ENCODE measurements at regions not wholly inside any gene's neighbourhood (a gene's known extent, or its start where the extent isn't known, plus 50 kb on each side); places are given as distances from the start of the nearest gene placed in this dataset.
A peak's percentile ranks its signal among the peaks of the same experiment; 100 is the strongest.

DNA sequence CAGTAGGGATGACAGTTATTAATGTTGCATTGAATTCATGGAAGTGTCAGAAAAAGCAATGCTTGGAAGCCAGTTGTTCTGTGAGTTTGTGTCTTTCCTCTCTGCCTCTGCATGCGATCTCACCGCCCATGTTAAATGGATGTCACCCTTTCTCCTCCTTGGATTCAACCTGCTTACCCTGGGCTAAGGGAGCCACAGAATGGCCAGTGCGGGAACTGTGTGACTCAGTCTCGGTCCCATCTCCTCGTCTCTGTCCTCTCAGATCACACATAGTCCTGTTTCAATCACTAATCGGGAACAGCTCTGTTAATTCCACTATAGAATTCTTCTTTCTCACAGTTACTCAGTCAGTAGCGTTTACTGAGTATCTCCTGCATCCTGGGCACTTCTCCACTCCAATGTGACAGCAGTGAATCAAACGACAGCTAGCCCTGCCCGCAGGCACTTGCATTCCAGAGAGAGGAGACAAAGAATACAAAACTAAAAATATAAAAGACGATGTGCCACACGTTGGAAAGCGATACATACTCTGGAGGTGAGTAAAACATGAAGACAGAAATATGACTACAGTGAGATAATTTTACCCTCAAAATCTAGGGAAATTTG lies 53.6 kb upstream of the TLR3 start:
- Histone ChIP-seq H3K9me2 (replicated peaks; ENCODE audit: low read length) (no peaks in the 10 kb centered on the region), H3K36me3 (ENCODE audit: low read depth, low read length) (no peaks in the 10 kb centered on the region), H4K20me1 (ENCODE audit: low read length) (no peaks in the 10 kb centered on the region), H3K4me2 (ENCODE audit: low read length) (no peak overlapping the region), H3K27ac (ENCODE audit: low read length) (no peak overlapping the region), H2AFZ (ENCODE audit: low read length) (no peak overlapping the region), H3K4me3 (ENCODE audit: low read length) (no peak overlapping the region), H3K9ac (ENCODE audit: low read length) (no peak overlapping the region), H3K79me2 (ENCODE audit: low read length) (no peaks in the 10 kb centered on the region), H3K27me3 (ENCODE audit: low read length) (no peaks in the 10 kb centered on the region), H3K4me1 (ENCODE audit: insufficient read depth, low read length) (no peaks in the 10 kb centered on the region), H3F3A (ENCODE audit: low read length, unreplicated experiment) (no peaks in the 10 kb centered on the region), H3K9me3 (ENCODE audit: low read length) (no peaks in the 10 kb centered on the region)
- intact Hi-C loops (cut with micrococcal nuclease): no loop called here
- DNase-seq: peak; percentile 7
- ChIA-PET CTCF (no interaction called here), POLR2A (ENCODE audit: unreplicated experiment) (no interaction called here)
- no peak; the same call in 1 of the 2 replicates for ATAC-seq
- no TSS peak for BruUV-seq (replicated peaks)
- no peak for TF ChIP-seq EZH2phosphoT487 (IDR thresholded peaks at IDR 0.05; ENCODE audit: borderline replicate concordance, low read length)
- no peak for TF ChIP-seq EZH2 (IDR thresholded peaks at IDR 0.05; ENCODE audit: low read length, unreplicated experiment)
- TF ChIP-seq, protein P1, sequence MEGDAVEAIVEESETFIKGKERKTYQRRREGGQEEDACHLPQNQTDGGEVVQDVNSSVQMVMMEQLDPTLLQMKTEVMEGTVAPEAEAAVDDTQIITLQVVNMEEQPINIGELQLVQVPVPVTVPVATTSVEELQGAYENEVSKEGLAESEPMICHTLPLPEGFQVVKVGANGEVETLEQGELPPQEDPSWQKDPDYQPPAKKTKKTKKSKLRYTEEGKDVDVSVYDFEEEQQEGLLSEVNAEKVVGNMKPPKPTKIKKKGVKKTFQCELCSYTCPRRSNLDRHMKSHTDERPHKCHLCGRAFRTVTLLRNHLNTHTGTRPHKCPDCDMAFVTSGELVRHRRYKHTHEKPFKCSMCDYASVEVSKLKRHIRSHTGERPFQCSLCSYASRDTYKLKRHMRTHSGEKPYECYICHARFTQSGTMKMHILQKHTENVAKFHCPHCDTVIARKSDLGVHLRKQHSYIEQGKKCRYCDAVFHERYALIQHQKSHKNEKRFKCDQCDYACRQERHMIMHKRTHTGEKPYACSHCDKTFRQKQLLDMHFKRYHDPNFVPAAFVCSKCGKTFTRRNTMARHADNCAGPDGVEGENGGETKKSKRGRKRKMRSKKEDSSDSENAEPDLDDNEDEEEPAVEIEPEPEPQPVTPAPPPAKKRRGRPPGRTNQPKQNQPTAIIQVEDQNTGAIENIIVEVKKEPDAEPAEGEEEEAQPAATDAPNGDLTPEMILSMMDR (conservative IDR thresholded peaks at IDR 0.05; ENCODE audit: low read depth, low read length): peak; percentile 28; the same call in 1 of the 2 replicates

DNA sequence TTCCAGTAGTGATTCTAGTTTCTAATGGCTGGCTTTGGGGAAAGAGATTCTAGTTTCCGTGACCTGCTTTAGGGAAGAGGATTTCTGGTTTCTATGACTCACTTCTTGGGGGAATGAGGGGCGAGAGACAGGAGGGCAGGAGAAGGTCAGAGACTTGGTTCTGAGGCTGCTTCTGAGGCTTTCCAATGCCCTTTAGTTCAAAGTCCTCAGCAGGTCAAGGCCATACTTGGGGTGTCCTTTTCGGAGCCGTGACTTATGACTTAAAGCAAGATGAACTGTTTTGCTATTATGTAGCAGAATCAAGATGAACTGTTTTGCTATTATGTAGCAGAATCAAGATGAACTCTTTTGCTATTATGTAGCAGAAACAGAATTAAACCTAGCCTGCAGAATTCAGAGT lies 52.2 kb upstream of the TLR3 start:
- no TSS peak for BruUV-seq (replicated peaks)
- POLR2A ChIA-PET (ENCODE audit: unreplicated experiment): no interaction called here

DNA sequence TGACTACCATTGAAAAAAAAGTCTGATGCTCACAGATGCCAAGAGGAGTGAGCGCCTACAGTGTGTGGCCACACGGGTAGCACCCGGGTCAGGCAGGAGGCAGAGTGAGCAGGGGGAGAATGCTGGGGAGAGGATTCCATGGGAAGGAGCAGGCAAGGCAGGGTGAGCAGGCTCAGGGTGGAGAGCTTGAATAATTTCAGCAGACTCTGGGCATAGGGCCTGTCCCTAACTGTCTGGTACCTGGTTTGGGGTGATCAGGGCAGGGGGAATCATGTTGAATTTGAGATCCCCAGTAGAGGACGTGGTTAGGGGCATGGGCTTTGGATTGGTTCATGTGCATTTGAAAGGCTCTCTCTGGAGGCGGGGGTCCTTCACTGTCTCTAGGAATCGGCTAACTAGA lies 51.2 kb upstream of the TLR3 start:
- no peak overlapping the region for H2AFZ ChIP-seq (ENCODE audit: low read length)
- no TSS peak for BruUV-seq (replicated peaks)

More for the DNA sequence above, 52.2 kb upstream of the TLR3 start:
- H3K4me3 ChIP-seq (ENCODE audit: low read length): no peak overlapping the region
- no peaks in the 10 kb centered on the region for H3K36me3 ChIP-seq (ENCODE audit: low read depth, low read length)
- H3K4me1 ChIP-seq (ENCODE audit: insufficient read depth, low read length): no peaks in the 10 kb centered on the region
- H3K27me3 ChIP-seq (ENCODE audit: low read length): no peaks in the 10 kb centered on the region
- H4K20me1 ChIP-seq (ENCODE audit: low read length): no peaks in the 10 kb centered on the region
- H3K4me2 ChIP-seq (ENCODE audit: low read length): no peak overlapping the region
- intact Hi-C loops (cut with micrococcal nuclease): no loop called here
- DNase-seq (no peak), ATAC-seq (no peak)
- no peaks in the 10 kb centered on the region for H3K9me3 ChIP-seq (ENCODE audit: low read length)
- TF ChIP-seq EZH2 (IDR thresholded peaks at IDR 0.05; ENCODE audit: low read length, unreplicated experiment): no peak
- no peaks in the 10 kb centered on the region for H3K9me2 ChIP-seq (replicated peaks; ENCODE audit: low read length)
- H3F3A ChIP-seq (ENCODE audit: low read length, unreplicated experiment): no peaks in the 10 kb centered on the region
- no peak overlapping the region for H3K27ac ChIP-seq (ENCODE audit: low read length)
- H3K79me2 ChIP-seq (ENCODE audit: low read length): no peaks in the 10 kb centered on the region
- CTCF ChIA-PET: no interaction called here
- no peak overlapping the region for H3K9ac ChIP-seq (ENCODE audit: low read length)
- H2AFZ ChIP-seq (ENCODE audit: low read length): no peak overlapping the region

More for the DNA sequence above, 51.2 kb upstream of the TLR3 start:
- ATAC-seq (no peak), DNase-seq (no peak)
- Histone ChIP-seq H3K27ac (ENCODE audit: low read length) (no peak overlapping the region), H3K9ac (ENCODE audit: low read length) (no peak overlapping the region), H4K20me1 (ENCODE audit: low read length) (no peaks in the 10 kb centered on the region), H3K4me1 (ENCODE audit: insufficient read depth, low read length) (no peaks in the 10 kb centered on the region), H3K36me3 (ENCODE audit: low read depth, low read length) (no peaks in the 10 kb centered on the region), H3K4me2 (ENCODE audit: low read length) (no peak overlapping the region), H3K4me3 (ENCODE audit: low read length) (no peak overlapping the region), H3K79me2 (ENCODE audit: low read length) (no peaks in the 10 kb centered on the region), H3K9me3 (ENCODE audit: low read length) (no peaks in the 10 kb centered on the region), H3F3A (ENCODE audit: low read length, unreplicated experiment) (no peaks in the 10 kb centered on the region), H3K9me2 (replicated peaks; ENCODE audit: low read length) (no peaks in the 10 kb centered on the region), H3K27me3 (ENCODE audit: low read length) (no peaks in the 10 kb centered on the region)
- ChIA-PET POLR2A (ENCODE audit: unreplicated experiment) (no interaction called here), CTCF (no interaction called here)
- TF ChIP-seq EZH2phosphoT487 (IDR thresholded peaks at IDR 0.05; ENCODE audit: borderline replicate concordance, low read length) (no peak), EZH2 (IDR thresholded peaks at IDR 0.05; ENCODE audit: low read length, unreplicated experiment) (no peak)
- TF ChIP-seq, protein P1 (conservative IDR thresholded peaks at IDR 0.05; ENCODE audit: low read depth, low read length): no peak
- intact Hi-C loops (cut with micrococcal nuclease): no loop called here

All from PC-3 (cell line).